Forelimb muscle (tissue), 1 donor: ENCODE measurements at regions not wholly inside any gene's neighbourhood (a gene's known extent, or its start where the extent isn't known, plus 50 kb on each side); places are given as distances from the start of the nearest gene placed in this dataset.
"Not testable (repeated sequence)": the region's sequence is repeated elsewhere in the genome, so short reads cannot be mapped to it uniquely, and the experiment has no call there.

Experiments used
- DNase-seq: peaks from one replicate; pipeline ENCODE4 v3.0.0-alpha.2; 2013; ENCODE audit warnings: low read depth

GRCh38 chr17:14622615-14623101 is 321.8 kb downstream of the HS3ST3B1 start:
- no peak for DNase-seq

- DNase-seq: no peak
These were observed 321.1 kb downstream of the HS3ST3B1 start for GRCh38 chr17:14621826-14622614.

DNA sequence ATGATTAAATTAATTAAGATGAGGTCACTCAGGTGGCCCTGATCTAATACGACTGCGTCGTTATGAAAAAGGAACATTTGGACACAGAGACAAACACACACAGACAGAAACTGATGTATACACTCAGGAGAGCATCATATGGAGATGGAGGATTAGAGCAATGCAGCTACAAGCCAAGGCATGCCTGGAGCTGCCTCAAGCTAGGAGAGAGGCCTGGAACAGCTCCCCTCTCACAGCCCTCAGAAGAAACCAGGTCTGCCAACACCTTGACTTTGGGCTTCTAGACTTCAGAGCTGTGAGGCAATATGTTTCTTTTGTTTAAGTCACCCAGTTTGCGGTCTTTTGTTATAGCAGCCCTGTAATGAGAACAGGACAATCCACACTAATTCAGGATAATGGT is 318.9 kb downstream of the HS3ST3B1 start:
- no peak for DNase-seq

DNA sequence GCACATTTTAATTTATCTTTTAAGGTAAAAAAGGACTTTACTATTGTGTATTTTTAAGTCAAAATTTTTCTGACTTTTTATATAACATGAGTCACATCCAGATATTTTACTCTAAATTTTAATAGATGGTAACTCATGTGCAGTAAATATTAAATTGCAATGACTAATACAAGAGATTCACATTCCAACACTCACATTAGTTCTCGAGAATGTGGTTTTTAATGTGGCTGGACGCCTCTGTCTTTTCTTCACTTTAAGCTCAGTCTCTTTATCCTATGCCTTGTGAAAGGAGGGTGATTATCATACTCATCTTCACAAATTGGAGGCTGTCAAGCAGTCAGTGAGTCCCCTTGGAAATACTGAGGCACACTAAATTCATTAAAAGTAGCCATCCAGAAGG is 315.6 kb downstream of the HS3ST3B1 start:
- DNase-seq: no peak

DNA sequence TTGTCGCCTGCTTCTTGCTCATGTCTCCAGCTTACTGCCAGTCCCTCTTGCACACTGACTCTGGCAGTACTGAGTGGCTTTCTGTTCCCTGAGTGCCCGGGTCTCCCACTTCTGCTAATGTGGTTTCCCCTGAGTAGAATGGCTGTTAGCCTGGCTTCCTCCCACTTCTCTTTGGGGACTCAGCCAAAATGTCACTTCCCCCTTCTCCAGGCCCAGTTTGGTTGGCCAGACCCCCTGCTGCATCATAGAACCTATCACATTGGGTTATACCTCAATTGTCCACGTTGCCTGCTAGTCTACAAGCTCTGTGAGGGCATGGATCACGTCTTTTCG is 304.4 kb downstream of the HS3ST3B1 start:
- peak; percentile 9 for DNase-seq

GRCh38 chr17:14604591-14605266 is 303.8 kb downstream of the HS3ST3B1 start:
- peak; percentile 8 for DNase-seq

GRCh38 chr17:14596224-14596623 is 295.3 kb downstream of the HS3ST3B1 start:
- no peak for DNase-seq

DNA sequence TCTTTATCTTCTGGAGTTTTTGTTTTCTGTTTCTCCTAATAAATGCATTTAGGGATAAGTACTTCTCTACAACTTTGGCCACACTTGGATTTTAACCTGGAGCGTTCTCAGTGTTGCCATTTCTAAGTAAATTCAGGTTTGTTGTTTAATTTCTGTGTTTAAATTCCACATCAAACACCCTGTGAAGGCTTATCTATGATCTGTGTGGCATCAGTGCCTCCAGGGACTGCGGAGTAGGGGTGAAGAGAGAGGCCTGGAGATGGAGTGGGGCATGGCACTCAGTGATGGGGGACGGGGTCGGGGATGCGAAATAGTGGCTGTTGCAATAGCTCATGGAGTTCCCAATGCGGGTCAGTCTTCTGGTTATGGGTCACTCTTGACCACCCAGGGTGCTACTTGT is 294.8 kb downstream of the HS3ST3B1 start:
- no peak for DNase-seq

GRCh38 chr17:14594690-14595089 is 293.8 kb downstream of the HS3ST3B1 start:
- no peak for DNase-seq

GRCh38 chr17:14593956-14594355 is 293.1 kb downstream of the HS3ST3B1 start:
- DNase-seq: no peak

- DNase-seq: no peak
These were observed 289.8 kb downstream of the HS3ST3B1 start for GRCh38 chr17:14590459-14591250.

DNA sequence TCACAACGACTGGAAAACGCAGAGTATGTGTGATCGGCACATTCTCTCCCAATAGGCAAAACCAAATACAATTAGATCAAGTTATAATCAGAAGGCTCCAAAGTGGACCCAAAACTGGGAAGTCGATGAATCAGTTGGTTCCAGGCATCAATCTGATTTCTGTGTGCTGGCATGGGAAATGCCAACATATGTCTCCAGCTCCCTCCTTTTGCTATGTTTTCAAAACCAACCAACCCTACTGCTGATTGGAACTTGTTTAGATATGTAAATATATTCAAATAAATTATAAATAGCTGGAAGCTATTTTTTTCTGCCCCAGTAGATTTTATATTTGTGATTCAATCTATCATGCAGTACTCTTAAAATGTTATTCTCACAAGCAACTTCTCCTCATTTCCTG is 284.2 kb downstream of the HS3ST3B1 start:
- no peak for DNase-seq

DNA sequence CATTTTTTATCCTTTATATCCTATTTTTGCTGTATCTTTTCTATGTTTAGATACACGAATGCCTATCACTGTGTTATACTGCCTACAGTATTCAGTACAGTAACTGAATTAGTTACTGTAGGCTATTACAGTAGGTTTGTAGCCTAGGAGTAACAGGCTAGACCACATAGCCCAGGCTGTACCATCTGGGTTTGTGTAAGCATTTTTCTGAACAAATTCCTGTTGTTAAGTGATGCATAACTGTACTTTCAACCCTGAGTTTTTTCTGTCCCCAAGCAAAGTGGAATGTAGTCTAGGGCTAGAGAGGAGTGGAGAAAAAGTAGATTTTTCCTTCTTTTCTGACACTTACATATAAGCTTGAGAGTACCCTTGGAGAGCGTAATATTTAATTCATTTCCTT is 282.1 kb downstream of the HS3ST3B1 start:
- no peak for DNase-seq

DNA sequence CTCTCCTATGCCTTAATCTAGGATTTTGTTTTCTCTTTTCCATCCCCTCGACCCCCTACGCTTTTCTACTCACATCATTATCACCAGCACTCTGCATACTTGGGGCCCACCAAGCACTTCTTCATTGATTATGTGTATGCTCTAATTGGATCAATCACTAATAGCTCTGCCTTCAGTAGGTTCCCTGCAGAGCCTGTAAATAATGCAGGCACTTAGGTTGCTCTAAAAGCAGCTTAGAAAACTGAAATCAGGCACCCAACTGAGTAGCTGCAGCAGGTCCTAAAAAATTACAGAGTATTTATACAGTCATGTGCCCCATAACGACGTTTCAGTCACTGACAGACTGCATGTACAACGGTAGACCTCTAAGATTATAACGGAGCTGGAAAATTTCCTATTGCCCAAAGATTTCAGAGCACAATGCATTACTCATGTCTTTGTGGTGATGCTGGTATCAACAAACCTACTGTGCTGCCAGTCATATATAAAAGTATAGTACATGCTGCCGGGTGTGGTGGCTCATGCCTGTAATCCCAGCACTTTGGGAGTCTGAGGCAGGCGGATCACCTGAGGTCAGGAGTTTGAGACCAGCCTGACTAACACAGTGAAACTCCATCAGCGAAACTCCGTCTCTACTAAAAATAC is 280.4 kb downstream of the HS3ST3B1 start:
- DNase-seq: no peak

GRCh38 chr17:14580499-14580898 is 279.6 kb downstream of the HS3ST3B1 start:
- no peak for DNase-seq

- no peak for DNase-seq
These were observed 278.8 kb downstream of the HS3ST3B1 start for GRCh38 chr17:14579716-14580115.

GRCh38 chr17:14575471-14575953 is 274.6 kb downstream of the HS3ST3B1 start:
- no peak for DNase-seq

GRCh38 chr17:14560325-14560724 is 259.4 kb downstream of the HS3ST3B1 start:
- DNase-seq: not testable (repeated sequence)

GRCh38 chr17:14559264-14560119 is 258.6 kb downstream of the HS3ST3B1 start:
- DNase-seq: no peak

DNA sequence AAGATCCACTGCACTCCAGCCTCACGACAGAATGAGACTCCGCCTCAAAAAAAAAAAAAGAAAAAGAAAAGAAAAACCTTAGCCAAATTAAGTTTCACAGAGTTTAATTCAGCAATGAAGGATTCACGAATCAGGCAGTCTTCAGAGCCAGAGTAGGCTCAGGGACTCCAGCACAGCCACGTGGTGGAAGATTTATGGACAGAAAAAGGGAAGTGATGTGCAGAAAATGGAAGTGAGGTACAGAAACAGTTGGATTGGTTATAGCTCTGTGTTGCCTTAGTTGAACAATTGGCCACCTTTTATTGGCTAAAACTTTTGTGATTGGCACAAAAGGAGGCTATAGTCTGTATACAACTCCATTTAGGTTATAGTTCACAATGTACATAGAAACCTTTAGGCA is 256.6 kb downstream of the HS3ST3B1 start:
- DNase-seq: no peak

DNA sequence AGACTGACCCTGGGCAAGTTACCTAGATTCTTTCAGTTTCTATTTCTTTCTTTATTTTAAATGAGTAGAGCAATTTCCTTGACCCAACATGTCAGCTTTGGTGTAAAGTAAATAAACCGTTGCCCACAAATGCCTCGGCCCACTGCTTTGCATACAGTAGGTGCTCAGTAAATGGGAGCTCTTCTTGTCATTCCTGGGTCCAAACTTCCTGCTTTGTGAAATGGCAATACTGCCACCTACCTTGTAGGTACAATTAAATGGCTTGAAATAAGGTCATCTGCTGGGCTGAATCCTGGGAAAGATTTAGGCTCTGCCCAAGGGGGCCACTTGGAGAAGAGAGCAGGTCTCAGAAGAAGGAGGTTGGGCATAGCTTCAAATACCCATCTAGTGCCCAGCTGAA is 253.0 kb downstream of the HS3ST3B1 start:
- DNase-seq: no peak
